Subcutaneous abdominal adipose tissue (tissue), 5 donors: ENCODE measurements at regions not wholly inside any gene's neighbourhood (a gene's known extent, or its start where the extent isn't known, plus 50 kb on each side); places are given as distances from the start of the nearest gene placed in this dataset.

Experiments
- H3K27ac ChIP-seq: one replicate; pipeline ENCODE4 v1.7.0; 2013; ENCODE audit warnings: low read depth, mild to moderate bottlenecking, inconsistent platforms, low read length, moderate library complexity
- H3K27me3 ChIP-seq, 5 donors: one replicate each; pipeline ENCODE4 v1.7.0; 2013; ENCODE audit warnings: low read length in 5 of 5, inconsistent platforms in 1 of 5; ENCODE audit not compliant: control insufficient read depth in 5 of 5, insufficient read depth in 4 of 5
- H3K36me3 ChIP-seq, 5 donors: one replicate each; pipeline ENCODE4 v1.7.0; 2013; ENCODE audit warnings: low read length in 5 of 5; ENCODE audit not compliant: control insufficient read depth in 5 of 5, insufficient read depth in 5 of 5
- H3K4me1 ChIP-seq, 5 donors: one replicate each; pipeline ENCODE4 v1.7.0; 2013; ENCODE audit warnings: low read length in 5 of 5, mild to moderate bottlenecking in 3 of 5, moderate library complexity in 1 of 5; ENCODE audit not compliant: control insufficient read depth in 5 of 5, insufficient read depth in 5 of 5
- H3K4me3 ChIP-seq, 5 donors: one replicate each; pipeline ENCODE4 v1.7.0; 2013; ENCODE audit warnings: low read length in 5 of 5, low read depth in 1 of 5
- H3K9ac ChIP-seq, 5 donors: one replicate each; pipeline ENCODE4 v1.7.0; 2013; ENCODE audit warnings: low read length in 5 of 5, mild to moderate bottlenecking in 4 of 5, moderate library complexity in 3 of 5
- H3K9me3 ChIP-seq, 5 donors: one replicate each; pipeline ENCODE4 v1.7.0; 2013; ENCODE audit warnings: low read length in 5 of 5; ENCODE audit not compliant: control insufficient read depth in 5 of 5
- donor health status: healthy.
- donor health status: healthy.
- donor health status: healthy.
- donor health status: healthy.
- donor health status: healthy.

DNA sequence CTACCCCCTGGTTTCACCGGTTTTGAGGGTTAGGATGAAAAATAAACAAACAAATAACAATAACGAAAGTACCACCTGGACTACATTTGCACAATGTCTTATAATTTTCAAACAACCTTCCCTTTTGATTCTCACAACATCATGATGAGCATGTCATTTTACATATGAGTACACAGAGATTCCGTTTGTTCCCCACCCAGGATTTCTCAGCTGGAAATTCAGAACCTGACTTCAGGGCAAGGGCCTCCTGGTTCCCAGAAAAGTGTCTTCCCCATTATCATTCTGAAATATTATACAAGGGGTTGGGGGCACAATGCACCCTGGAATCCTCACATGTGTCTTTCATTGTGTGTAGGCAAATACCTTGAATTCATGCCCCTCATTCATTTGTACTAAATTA lies 135.8 kb upstream of the NOCT start:
- Histone ChIP-seq H3K27me3 (no peaks in the 10 kb centered on the region), H3K9ac (no peak overlapping the region), H3K4me3 (no peak overlapping the region), H3K27ac (no peak overlapping the region), H3K36me3 (no peaks in the 10 kb centered on the region), H3K9me3 (no peaks in the 10 kb centered on the region), H3K4me1 (no peaks in the 10 kb centered on the region)

- Histone ChIP-seq H3K27ac (no peak overlapping the region), H3K4me1 (peaks cover 0 to 7% (median 4%) of the 10 kb centered on the region in 5 donors), H3K9me3 (no peaks in the 10 kb centered on the region), H3K27me3 (no peaks in the 10 kb centered on the region), H3K9ac (no peak overlapping the region), H3K4me3 (no peak overlapping the region), H3K36me3 (no peaks in the 10 kb centered on the region)
These were observed 139.5 kb upstream of the NOCT start for GRCh38 chr4:138875891-138876608.

DNA sequence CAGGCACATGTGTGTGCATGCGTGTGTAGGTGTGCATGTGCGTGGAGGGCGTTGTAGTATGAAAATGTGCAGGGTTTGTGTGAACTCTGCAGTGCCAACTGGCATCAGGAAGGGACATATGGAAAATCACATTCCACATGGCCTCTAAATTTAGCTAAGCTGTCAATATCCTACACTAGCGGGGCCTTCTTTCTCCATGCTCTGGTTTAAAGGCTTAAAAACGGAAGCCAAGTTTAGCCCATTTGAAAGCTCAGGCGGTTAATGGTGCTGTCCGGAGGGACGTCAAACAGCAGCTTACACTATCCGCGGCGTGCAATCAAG lies 144.1 kb upstream of the NOCT start:
- H3K36me3 ChIP-seq = no peaks in the 10 kb centered on the region
- H3K4me1 ChIP-seq = peaks cover 0 to 9% (median 4%) of the 10 kb centered on the region in 5 donors
- H3K9ac ChIP-seq = no peak overlapping the region
- H3K4me3 ChIP-seq = no peak overlapping the region
- no peak overlapping the region for H3K27ac ChIP-seq
- H3K27me3 ChIP-seq = peaks cover 0 to 5% (median 0%) of the 10 kb centered on the region in 5 donors
- H3K9me3 ChIP-seq = no peaks in the 10 kb centered on the region

- H3K4me3 ChIP-seq = no peak overlapping the region
- H3K27ac ChIP-seq = no peak overlapping the region
- no peaks in the 10 kb centered on the region for H3K9me3 ChIP-seq
- peaks cover 0 to 6% (median 0%) of the 10 kb centered on the region in 5 donors for H3K27me3 ChIP-seq
- H3K9ac ChIP-seq = no peak overlapping the region
- no peaks in the 10 kb centered on the region for H3K36me3 ChIP-seq
- H3K4me1 ChIP-seq = peaks cover 0 to 9% (median 4%) of the 10 kb centered on the region in 5 donors
These were observed 144.6 kb upstream of the NOCT start for GRCh38 chr4:138870737-138871554.

GRCh38 chr4:138869631-138870030 lies 145.9 kb upstream of the NOCT start:
- Histone ChIP-seq H3K9ac (no peak overlapping the region), H3K36me3 (no peaks in the 10 kb centered on the region), H3K4me1 (peaks cover 0 to 9% (median 4%) of the 10 kb centered on the region in 5 donors), H3K9me3 (no peaks in the 10 kb centered on the region), H3K27me3 (peaks cover 0 to 6% (median 0%) of the 10 kb centered on the region in 5 donors), H3K4me3 (no peak overlapping the region), H3K27ac (no peak overlapping the region)

- Histone ChIP-seq H3K9me3 (no peaks in the 10 kb centered on the region), H3K27ac (no peak overlapping the region), H3K27me3 (peaks cover 0 to 6% (median 0%) of the 10 kb centered on the region in 5 donors), H3K4me3 (no peak overlapping the region), H3K9ac (no peak overlapping the region), H3K36me3 (no peaks in the 10 kb centered on the region), H3K4me1 (peaks cover 0 to 9% (median 4%) of the 10 kb centered on the region in 5 donors)
These were observed 146.4 kb upstream of the NOCT start for GRCh38 chr4:138869165-138869564.

DNA sequence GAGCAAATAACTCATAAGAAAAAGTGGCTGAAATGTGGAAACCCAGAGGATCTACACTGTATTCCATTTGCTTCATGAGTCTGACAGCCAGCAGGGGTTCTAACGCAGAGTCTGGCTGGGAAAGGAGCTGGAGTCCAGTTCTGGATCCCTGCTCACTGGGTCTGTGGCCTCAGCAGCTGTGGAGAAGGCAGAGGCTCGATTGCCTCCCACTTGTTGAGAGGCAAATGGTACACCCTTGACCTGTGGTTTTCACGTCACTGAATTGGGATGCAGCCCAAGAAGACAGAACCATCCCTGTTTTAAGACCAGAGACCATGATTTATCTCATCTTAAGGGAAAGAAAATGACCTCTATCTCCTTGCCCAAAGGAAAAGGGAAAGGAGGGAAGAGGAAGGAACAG lies 147.0 kb upstream of the NOCT start:
- peaks cover 0 to 9% (median 4%) of the 10 kb centered on the region in 5 donors for H3K4me1 ChIP-seq
- H3K27ac ChIP-seq = no peak overlapping the region
- no peaks in the 10 kb centered on the region for H3K36me3 ChIP-seq
- H3K4me3 ChIP-seq = no peak overlapping the region
- H3K9ac ChIP-seq = no peak overlapping the region
- H3K9me3 ChIP-seq = no peaks in the 10 kb centered on the region
- peaks cover 0 to 6% (median 0%) of the 10 kb centered on the region in 5 donors for H3K27me3 ChIP-seq

- no peaks in the 10 kb centered on the region for H3K9me3 ChIP-seq
- peaks cover 0 to 9% (median 4%) of the 10 kb centered on the region in 5 donors for H3K4me1 ChIP-seq
- H3K4me3 ChIP-seq = no peak overlapping the region
- peaks cover 0 to 6% (median 0%) of the 10 kb centered on the region in 5 donors for H3K27me3 ChIP-seq
- no peaks in the 10 kb centered on the region for H3K36me3 ChIP-seq
- no peak overlapping the region for H3K27ac ChIP-seq
- no peak overlapping the region for H3K9ac ChIP-seq
These were observed 148.2 kb upstream of the NOCT start for GRCh38 chr4:138867404-138867803.

- peaks cover 0 to 6% (median 0%) of the 10 kb centered on the region in 5 donors for H3K27me3 ChIP-seq
- H3K4me1 ChIP-seq = peaks cover 0 to 6% (median 3%) of the 10 kb centered on the region in 5 donors
- H3K9ac ChIP-seq = no peak overlapping the region
- H3K4me3 ChIP-seq = no peak overlapping the region
- no peaks in the 10 kb centered on the region for H3K9me3 ChIP-seq
- H3K36me3 ChIP-seq = no peaks in the 10 kb centered on the region
- H3K27ac ChIP-seq = no peak overlapping the region
These were observed 149.3 kb upstream of the NOCT start for GRCh38 chr4:138866314-138866713.

- Histone ChIP-seq H3K4me3 (no peak overlapping the region), H3K9ac (no peak overlapping the region), H3K36me3 (no peaks in the 10 kb centered on the region), H3K27ac (no peak overlapping the region), H3K27me3 (peaks cover 0 to 6% (median 0%) of the 10 kb centered on the region in 5 donors), H3K9me3 (no peaks in the 10 kb centered on the region), H3K4me1 (peaks cover 0 to under 1% (median 0%) of the 10 kb centered on the region in 5 donors)
These were observed 149.8 kb upstream of the NOCT start for GRCh38 chr4:138865765-138866164.
